B cell (primary cell): ENCODE measurements at regions not wholly inside any gene's neighbourhood (a gene's known extent, or its start where the extent isn't known, plus 50 kb on each side); places are given as distances from the start of the nearest gene placed in this dataset.

ENCODE experiments used
- ATAC-seq: fragments of 200-7000 bp; cut with Tn5 transposase; one replicate; pipeline ENCODE4 v1.10.0; 2021; ENCODE audit warnings: low read depth, mild to moderate bottlenecking, moderate number of reproducible peaks, moderate library complexity
- CTCF ChIA-PET: fragments of 350-600 bp; sonication (Branson Sonifier 250); formaldehyde crosslinking; loops from one replicate; lab custom pipeline; 2021; ENCODE audit warnings: antibody characterized with exemption, inconsistent platforms; lab: Charles Lee
- POLR2A ChIA-PET: fragments of 350-600 bp; sonication (Branson Sonifier 250); formaldehyde crosslinking; loops from one replicate; lab custom pipeline; 2021; ENCODE audit warnings: antibody characterized with exemption; lab: Charles Lee
- DNase-seq: peaks from one replicate; pipeline ENCODE4 v3.0.0; 2013
- H2AFZ ChIP-seq: 2 replicates; pipeline ENCODE4 v1.6.1; 2012; ENCODE audit warnings: mild to moderate bottlenecking, low read depth, low read length; ENCODE audit not compliant: insufficient read depth, poor library complexity, severe bottlenecking
- H3K27ac ChIP-seq, 2 donors: 1 replicate in 1 of 2; 2 replicates in 1 of 2; pipeline ENCODE4 v1.5.1; 2012 to 2013; ENCODE audit warnings: low read length in 2 of 2, mild to moderate bottlenecking in 2 of 2, moderate library complexity in 1 of 2
- H3K27me3 ChIP-seq, 4 experiments: fragments of 200-600 bp in 1 of 4; sonication (generic) in 1 of 4; replicated peaks in 1 of 4; 1 replicate in 2 of 4; 2 replicates in 2 of 4; pipeline versions ENCODE4 v1.6.1 to v1.7.0; 2013 to 2016; ENCODE audit warnings: low read length in 3 of 4, mild to moderate bottlenecking in 2 of 4, mixed read lengths in 1 of 4, moderate library complexity in 1 of 4; ENCODE audit not compliant: insufficient read depth in 4 of 4, control insufficient read depth in 3 of 4; ENCODE audit errors: control extremely low read depth in 1 of 4
- H3K36me3 ChIP-seq, 2 experiments: replicated peaks in 1 of 2; 1 replicate in 1 of 2; 2 replicates in 1 of 2; pipeline versions ENCODE4 v1.6.1 to v1.7.1; 2013; ENCODE audit warnings: low read length in 1 of 2; ENCODE audit not compliant: insufficient read depth in 2 of 2, control insufficient read depth in 1 of 2; ENCODE audit errors: control extremely low read depth in 1 of 2, extremely low read depth in 1 of 2
- H3K4me1 ChIP-seq, 2 donors: fragments of 200-600 bp in 1 of 2; sonication (generic) in 1 of 2; 1 replicate in 1 of 2; 2 replicates in 1 of 2; pipeline versions ENCODE4 v1.5.1 to v1.6.1; 2013 to 2017; ENCODE audit warnings: low read length in 2 of 2; ENCODE audit not compliant: control insufficient read depth in 2 of 2, insufficient read depth in 2 of 2
- H3K4me2 ChIP-seq: replicated peaks from 2 replicates; pipeline ENCODE3; 2012; ENCODE audit warnings: mild to moderate bottlenecking, low read depth, low read length; ENCODE audit not compliant: poor library complexity, severe bottlenecking
- H3K4me3 ChIP-seq, 5 experiments: fragments of 200-600 bp in 1 of 5; sonication (generic) in 1 of 5; 1 replicate in 3 of 5; 2 replicates in 2 of 5; pipeline versions ENCODE4 v1.5.1 to v1.7.0; 2011 to 2016; ENCODE audit warnings: low read length in 4 of 5, mild to moderate bottlenecking in 4 of 5, low read depth in 2 of 5, control low read depth in 1 of 5, moderate library complexity in 1 of 5; ENCODE audit not compliant: insufficient read depth in 1 of 5; ENCODE audit errors: control extremely low read depth in 1 of 5, extremely low read depth in 1 of 5
- H3K79me2 ChIP-seq: fragments of 200-600 bp; sonication (generic); one replicate; pipeline ENCODE4 v1.6.0; 2016; ENCODE audit warnings: low read length; ENCODE audit not compliant: control insufficient read depth, insufficient read depth
- H3K9ac ChIP-seq: fragments of 200-600 bp; sonication (generic); 2 replicates; pipeline ENCODE4 v1.6.1; 2017; ENCODE audit warnings: mild to moderate bottlenecking, low read length, moderate library complexity
- H3K9me3 ChIP-seq, 3 donors: one replicate each; pipeline versions ENCODE4 v1.6.1 to v1.7.1; 2013; ENCODE audit warnings: low read length in 2 of 3; ENCODE audit not compliant: control insufficient read depth in 2 of 3, insufficient read depth in 1 of 3; ENCODE audit errors: control extremely low read depth in 1 of 3
- H4K20me1 ChIP-seq: 2 replicates; pipeline ENCODE4 v1.6.0; 2012; ENCODE audit warnings: mild to moderate bottlenecking, low read length; ENCODE audit not compliant: insufficient read depth, control insufficient read depth, poor library complexity, severe bottlenecking
- H3K27ac Mint-ChIP-seq: one replicate; pipeline ENCODE4 v1.8.0; 2021; ENCODE audit warnings: mixed read lengths
- H3K27me3 Mint-ChIP-seq: one replicate; pipeline ENCODE4 v1.8.0; 2021; ENCODE audit warnings: mixed read lengths
- H3K4me1 Mint-ChIP-seq: one replicate; pipeline ENCODE4 v1.8.0; 2021; ENCODE audit warnings: mixed read lengths
- H3K4me3 Mint-ChIP-seq: one replicate; pipeline ENCODE4 v1.8.0; 2021; ENCODE audit warnings: mixed read lengths
- H3K9me3 Mint-ChIP-seq: one replicate; pipeline ENCODE4 v1.8.0; 2022; ENCODE audit warnings: mixed read lengths; ENCODE audit not compliant: insufficient read depth
- EZH2 ChIP-seq: IDR thresholded peaks from 2 replicates; pipeline ENCODE4 v1.6.1; 2012; ENCODE audit warnings: borderline replicate concordance, low read depth, mild to moderate bottlenecking, moderate library complexity, low read length; ENCODE audit not compliant: insufficient read depth, poor library complexity, severe bottlenecking
- WGBS: methylation state at CpG from one replicate; pipeline ENCODE4 v1.1.5; 2013; ENCODE audit warnings: missing lambda C conversion rate; ENCODE audit not compliant: insufficient coverage; 5-methylcytosine and 5-hydroxymethylcytosine counted together
- intact Hi-C: fragments of 100-400 bp; cut with micrococcal nuclease; formaldehyde crosslinking; loops from one replicate; pipeline ENCODE4 v1.10.0; 2022
- TF ChIP-seq, protein P1 (sequence below): fragments of 200-600 bp; IDR thresholded peaks from one replicate; pipeline ENCODE4 v1.8.0; 2022; ENCODE audit warnings: antibody characterized with exemption, mild to moderate bottlenecking

DNA sequence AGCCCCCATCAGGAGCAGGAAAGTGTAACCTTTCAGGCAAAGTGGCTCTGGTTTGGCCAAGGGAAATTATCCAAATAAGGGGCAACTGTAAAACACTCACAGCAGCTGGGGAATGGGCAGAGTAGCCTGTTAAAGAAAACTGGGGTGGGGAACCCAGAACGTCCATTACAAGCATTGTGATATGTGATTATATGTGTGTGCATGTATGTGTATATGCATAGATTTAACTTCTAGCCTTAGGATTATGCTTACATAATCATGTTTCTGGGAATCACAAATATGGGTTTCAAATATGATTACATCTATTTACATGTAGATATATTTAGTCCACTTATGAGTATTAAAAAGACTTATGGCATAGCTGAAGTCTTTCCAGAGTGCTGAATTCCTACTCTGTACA, 278.1 kb upstream of the JAG1 start:
- no peak overlapping the region for H3K4me3 Mint-ChIP-seq
- no CpG with 5 or more reads among the region's 1 CpG for WGBS
- Histone ChIP-seq H4K20me1 (no peaks in the 10 kb centered on the region), H3K9me3 (no peaks in the 10 kb centered on the region), H3K4me1 (no peaks in the 10 kb centered on the region), H2AFZ (no peak overlapping the region), H3K4me2 (no peak overlapping the region), H3K4me3 (no peak overlapping the region), H3K27ac (no peak overlapping the region), H3K36me3 (no peaks in the 10 kb centered on the region), H3K79me2 (no peaks in the 10 kb centered on the region), H3K27me3 (no peaks in the 10 kb centered on the region), H3K9ac (no peak overlapping the region)
- intact Hi-C loops: no loop called here
- H3K27me3 Mint-ChIP-seq: no peaks in the 10 kb centered on the region
- H3K4me1 Mint-ChIP-seq: no peaks in the 10 kb centered on the region
- POLR2A ChIA-PET: no interaction called here
- CTCF ChIA-PET: no interaction called here
- H3K9me3 Mint-ChIP-seq: no peaks in the 10 kb centered on the region
- DNase-seq (no peak), ATAC-seq (no peak)
- H3K27ac Mint-ChIP-seq: no peak overlapping the region
- TF ChIP-seq, protein P1, sequence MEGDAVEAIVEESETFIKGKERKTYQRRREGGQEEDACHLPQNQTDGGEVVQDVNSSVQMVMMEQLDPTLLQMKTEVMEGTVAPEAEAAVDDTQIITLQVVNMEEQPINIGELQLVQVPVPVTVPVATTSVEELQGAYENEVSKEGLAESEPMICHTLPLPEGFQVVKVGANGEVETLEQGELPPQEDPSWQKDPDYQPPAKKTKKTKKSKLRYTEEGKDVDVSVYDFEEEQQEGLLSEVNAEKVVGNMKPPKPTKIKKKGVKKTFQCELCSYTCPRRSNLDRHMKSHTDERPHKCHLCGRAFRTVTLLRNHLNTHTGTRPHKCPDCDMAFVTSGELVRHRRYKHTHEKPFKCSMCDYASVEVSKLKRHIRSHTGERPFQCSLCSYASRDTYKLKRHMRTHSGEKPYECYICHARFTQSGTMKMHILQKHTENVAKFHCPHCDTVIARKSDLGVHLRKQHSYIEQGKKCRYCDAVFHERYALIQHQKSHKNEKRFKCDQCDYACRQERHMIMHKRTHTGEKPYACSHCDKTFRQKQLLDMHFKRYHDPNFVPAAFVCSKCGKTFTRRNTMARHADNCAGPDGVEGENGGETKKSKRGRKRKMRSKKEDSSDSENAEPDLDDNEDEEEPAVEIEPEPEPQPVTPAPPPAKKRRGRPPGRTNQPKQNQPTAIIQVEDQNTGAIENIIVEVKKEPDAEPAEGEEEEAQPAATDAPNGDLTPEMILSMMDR: no peak
- TF ChIP-seq EZH2: no peak

DNA sequence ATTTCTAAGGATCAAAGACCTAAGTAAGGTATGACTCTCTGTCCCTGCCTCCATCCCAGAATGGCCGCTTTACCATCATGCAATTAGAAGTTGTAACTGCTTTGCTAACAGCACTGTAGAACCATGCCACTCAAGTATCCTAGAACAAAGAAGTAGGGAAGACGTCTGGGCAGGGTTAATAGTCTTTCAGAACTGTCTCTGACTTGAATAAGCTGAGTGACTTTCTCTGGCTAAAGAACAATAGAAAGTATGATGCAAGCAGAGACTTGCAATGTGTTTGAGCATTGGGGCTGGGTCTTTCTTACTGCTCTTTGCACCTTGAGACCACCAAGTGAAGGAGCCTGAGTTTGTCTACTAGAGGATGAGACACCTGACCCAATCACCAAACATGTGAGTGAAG, 279.6 kb upstream of the JAG1 start:
- Mint-ChIP-seq H3K4me3 (no peak overlapping the region), H3K27me3 (no peaks in the 10 kb centered on the region), H3K4me1 (no peaks in the 10 kb centered on the region), H3K9me3 (no peaks in the 10 kb centered on the region), H3K27ac (no peak overlapping the region)
- TF ChIP-seq, protein P1: no peak
- no peak for TF ChIP-seq EZH2
- no peak for ATAC-seq
- intact Hi-C loops: no loop called here
- POLR2A ChIA-PET: no interaction called here
- Histone ChIP-seq H3K36me3 (no peaks in the 10 kb centered on the region), H4K20me1 (no peaks in the 10 kb centered on the region), H3K4me2 (no peak overlapping the region), H3K27me3 (no peaks in the 10 kb centered on the region), H2AFZ (no peak overlapping the region), H3K79me2 (no peaks in the 10 kb centered on the region), H3K4me3 (no peak overlapping the region), H3K4me1 (no peaks in the 10 kb centered on the region), H3K27ac (no peak overlapping the region), H3K9ac (no peak overlapping the region), H3K9me3 (no peaks in the 10 kb centered on the region)
- DNase-seq: no peak
- WGBS: 80% methylated on average over 1 of the region's 2 CpGs
- CTCF ChIA-PET: no interaction called here
